Right lobe of liver (tissue), 4 donors: ENCODE measurements at regions not wholly inside any gene's neighbourhood (a gene's known extent, or its start where the extent isn't known, plus 50 kb on each side); places are given as distances from the start of the nearest gene placed in this dataset.
"Not testable (repeated sequence)": the region's sequence is repeated elsewhere in the genome, so short reads cannot be mapped to it uniquely, and the experiment has no call there.

Source experiments
- CTCF ChIP-seq, 4 donors: fragments of 200-600 bp in 3 of 4; fragments of 450-650 bp in 1 of 4; IDR thresholded peaks; one replicate each; pipeline versions ENCODE4 v1.5.1 to v1.8.0; 2016 to 2022; ENCODE audit warnings: antibody characterized with exemption in 4 of 4, mild to moderate bottlenecking in 2 of 4
- POLR2A ChIP-seq: fragments of 450-650 bp; IDR thresholded peaks from one replicate; pipeline ENCODE4 v1.6.1; 2017; ENCODE audit warnings: antibody characterized with exemption, mild to moderate bottlenecking
- donor health status: DM: no; HTN: no; CAD: no.
- donor health status: DM: no; HTN: no; CAD: no.
- donor health status: DM: no; HTN: yes; CAD: no.

DNA sequence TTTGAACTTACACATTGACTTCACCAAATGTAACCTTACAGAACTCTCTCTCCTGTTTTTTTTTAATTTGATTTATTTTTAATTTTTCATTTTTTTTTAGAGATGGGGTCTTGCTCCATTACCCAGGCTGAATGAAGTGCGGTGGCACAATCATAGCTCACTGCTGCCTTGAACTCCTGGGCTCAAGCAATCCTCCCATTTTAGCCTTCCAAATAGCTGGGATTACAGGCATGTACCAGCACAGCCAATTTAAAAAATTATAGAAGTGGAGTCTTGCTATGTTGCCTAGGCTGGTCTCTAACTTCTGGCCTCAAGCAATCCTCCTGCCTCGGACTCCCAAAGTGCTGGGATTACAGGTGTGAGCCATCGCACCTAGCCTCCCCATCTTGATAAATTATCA, 2889.7 kb upstream of the OR11H1 start:
- TF ChIP-seq CTCF (IDR thresholded peaks at IDR 0.05); POLR2A: not testable (repeated sequence)
